ENCODE measurements at regions not wholly inside any gene's neighbourhood (a gene's known extent, or its start where the extent isn't known, plus 50 kb on each side); places are given as distances from the start of the nearest gene placed in this dataset.

DNA sequence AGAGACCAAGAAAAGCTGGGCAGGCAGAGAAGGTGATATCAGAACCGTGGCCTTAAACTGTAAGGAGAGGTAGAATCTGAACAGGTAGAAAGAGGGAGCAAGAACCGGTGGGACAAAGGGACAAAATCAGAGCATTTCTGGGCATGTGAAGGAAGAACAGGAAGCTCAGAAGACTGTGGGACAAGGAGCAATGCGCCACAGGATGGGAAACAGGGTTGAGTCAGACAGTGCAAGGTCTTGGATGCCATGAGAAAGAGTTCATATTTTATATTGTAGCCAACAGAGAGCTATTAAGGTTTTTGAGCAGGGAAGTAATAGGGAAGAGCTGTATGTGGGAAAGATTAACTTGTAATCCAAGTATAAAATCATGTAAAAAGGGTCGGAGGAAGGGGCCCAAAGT lies 106.4 kb upstream of the UGP2 start:
- TF ChIP-seq POLR2A (IDR thresholded peaks at IDR 0.05; ENCODE audit: low read length), result no peak
- TF ChIP-seq GATA1 (IDR thresholded peaks at IDR 0.05; ENCODE audit: low read depth, low read length), result no peak
